ENCODE measurements at regions not wholly inside any gene's neighbourhood (a gene's known extent, or its start where the extent isn't known, plus 50 kb on each side); places are given as distances from the start of the nearest gene placed in this dataset.

DNA sequence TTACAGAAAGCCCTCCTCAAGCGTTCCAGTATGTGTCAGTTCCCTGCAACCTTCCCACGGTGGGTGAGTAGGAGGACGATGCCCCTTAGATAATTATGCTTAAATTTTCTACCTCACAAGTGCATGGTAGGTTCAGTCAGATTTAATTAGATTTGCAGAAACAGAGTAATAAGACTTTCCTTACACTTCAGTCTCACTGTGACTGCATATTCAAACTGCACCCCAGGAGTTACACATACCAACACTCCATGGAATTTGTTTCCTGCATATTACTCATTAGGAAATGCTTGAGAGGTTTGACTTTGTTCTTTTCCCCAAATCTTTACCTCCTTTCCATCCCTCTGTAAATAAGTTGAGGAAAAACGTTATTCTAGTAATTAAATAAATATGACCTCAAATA lies 108.8 kb downstream of the ARRDC4 start:
- Histone ChIP-seq H3K4me2 (ENCODE audit: low read length) (no peak overlapping the region), H3K27ac (ENCODE audit: low read depth, low read length) (no peak overlapping the region), H4K20me1 (ENCODE audit: insufficient read depth) (no peaks in the 10 kb centered on the region), H3K4me3 (replicated peaks in 1 of 2; ENCODE audit: low read depth in 1 of 2, low read length in 2 of 2) (no peak overlapping the region), H2AFZ (ENCODE audit: low read depth, low read length, poor library complexity, severe bottlenecking) (no peak overlapping the region), H3K9me3 (ENCODE audit: control insufficient read depth in 1 of 2, insufficient read depth in 1 of 2, low read depth in 1 of 2, low read length in 2 of 2) (no peaks in the 10 kb centered on the region), H3K36me3 (ENCODE audit: control insufficient read depth in 1 of 2, insufficient read depth in 2 of 2, low read length in 2 of 2) (no peaks in the 10 kb centered on the region), H3K9me2 (ENCODE audit: insufficient read depth) (no peaks in the 10 kb centered on the region), H3K79me2 (ENCODE audit: insufficient read depth, low read length) (no peaks in the 10 kb centered on the region), H3K4me1 (ENCODE audit: control insufficient read depth in 1 of 2, insufficient read depth in 2 of 2, low read length in 2 of 2) (no peaks in the 10 kb centered on the region), H3K9ac (ENCODE audit: low read length) (no peak overlapping the region), H3K27me3 (ENCODE audit: insufficient read depth, low read length) (0 out of 2 replicates have a peak, but pooled peaks cover 16% of the 10 kb centered on the region)
- CTCF ChIA-PET, result no interaction called here
- RAD21 ChIA-PET (ENCODE audit: low non-redundant PET in 1 of 2, low total read pairs in 2 of 2, uncharacterized antibody in 2 of 2, unreplicated experiment in 2 of 2), result no interaction called here
- ATAC-seq, result no peak
- intact Hi-C loops (cut with micrococcal nuclease), result no loop called here
- no peak for TF ChIP-seq SP1 (IDR thresholded peaks at IDR 0.05; ENCODE audit: low read depth)
- no peak for TF ChIP-seq SRF (IDR thresholded peaks at IDR 0.05; ENCODE audit: low read depth)
- TF ChIP-seq POLR2A (IDR thresholded peaks at IDR 0.05; ENCODE audit: borderline replicate concordance, extremely low read depth, insufficient read depth, insufficient read length), result no peak
- TF ChIP-seq FOSL1 (IDR thresholded peaks at IDR 0.05; ENCODE audit: low read depth), result no peak
- TF ChIP-seq EGR1 (IDR thresholded peaks at IDR 0.05; ENCODE audit: low read depth), result no peak
- no peak for DNase-seq (ENCODE audit: low read depth, low spot score)
- POLR2A ChIA-PET, result no interaction called here
- BruUV-seq (replicated peaks), result no TSS peak

DNA sequence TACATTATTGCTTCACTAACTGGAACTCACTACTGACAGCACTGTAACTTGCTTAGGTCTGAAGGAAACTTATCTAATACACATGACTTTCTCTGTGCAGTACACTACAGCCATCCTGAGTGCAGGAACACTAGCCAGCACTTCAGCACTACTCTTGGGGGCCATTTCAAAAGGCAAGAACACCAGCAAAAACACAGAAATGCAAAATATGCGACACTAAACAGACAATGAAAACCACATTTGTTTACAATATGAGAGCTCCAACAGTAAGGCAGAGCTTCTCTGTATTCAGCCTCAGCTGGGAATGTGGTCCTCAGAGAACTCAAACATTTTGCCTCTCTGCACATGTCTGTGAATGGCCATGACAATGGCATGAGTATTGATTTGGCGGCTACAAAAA lies 109.6 kb downstream of the ARRDC4 start:
- DNase-seq (ENCODE audit: low read depth, low spot score), result no peak
- no peak for ATAC-seq
- 0 out of 2 replicates have a peak, but pooled peaks cover 16% of the 10 kb centered on the region for H3K27me3 ChIP-seq (ENCODE audit: insufficient read depth, low read length)
- no peak overlapping the region for H3K27ac ChIP-seq (ENCODE audit: low read depth, low read length)
- H3K9me3 ChIP-seq (ENCODE audit: control insufficient read depth in 1 of 2, insufficient read depth in 1 of 2, low read depth in 1 of 2, low read length in 2 of 2), result no peaks in the 10 kb centered on the region
- H3K9ac ChIP-seq (ENCODE audit: low read length), result no peak overlapping the region
- H3K4me1 ChIP-seq (ENCODE audit: control insufficient read depth in 1 of 2, insufficient read depth in 2 of 2, low read length in 2 of 2), result no peaks in the 10 kb centered on the region
- H3K4me2 ChIP-seq (ENCODE audit: low read length), result no peak overlapping the region
- no peaks in the 10 kb centered on the region for H3K36me3 ChIP-seq (ENCODE audit: control insufficient read depth in 1 of 2, insufficient read depth in 2 of 2, low read length in 2 of 2)
- CTCF ChIA-PET, result no interaction called here
- no TSS peak for BruUV-seq (replicated peaks)
- TF ChIP-seq EGR1 (IDR thresholded peaks at IDR 0.05; ENCODE audit: low read depth) (no peak), POLR2A (IDR thresholded peaks at IDR 0.05; ENCODE audit: borderline replicate concordance, extremely low read depth, insufficient read depth, insufficient read length) (no peak), YY1 (IDR thresholded peaks at IDR 0.05; ENCODE audit: extremely low read depth, insufficient replicate concordance, low read depth, low read length) (no peak), SP1 (IDR thresholded peaks at IDR 0.05; ENCODE audit: low read depth) (no peak), EZH2 (IDR thresholded peaks at IDR 0.05) (no peak), SIN3A (IDR thresholded peaks at IDR 0.05; ENCODE audit: low read depth) (no peak), ELF1 (IDR thresholded peaks at IDR 0.05; ENCODE audit: borderline replicate concordance, low read depth) (no peak)
- TF ChIP-seq, protein P1, sequence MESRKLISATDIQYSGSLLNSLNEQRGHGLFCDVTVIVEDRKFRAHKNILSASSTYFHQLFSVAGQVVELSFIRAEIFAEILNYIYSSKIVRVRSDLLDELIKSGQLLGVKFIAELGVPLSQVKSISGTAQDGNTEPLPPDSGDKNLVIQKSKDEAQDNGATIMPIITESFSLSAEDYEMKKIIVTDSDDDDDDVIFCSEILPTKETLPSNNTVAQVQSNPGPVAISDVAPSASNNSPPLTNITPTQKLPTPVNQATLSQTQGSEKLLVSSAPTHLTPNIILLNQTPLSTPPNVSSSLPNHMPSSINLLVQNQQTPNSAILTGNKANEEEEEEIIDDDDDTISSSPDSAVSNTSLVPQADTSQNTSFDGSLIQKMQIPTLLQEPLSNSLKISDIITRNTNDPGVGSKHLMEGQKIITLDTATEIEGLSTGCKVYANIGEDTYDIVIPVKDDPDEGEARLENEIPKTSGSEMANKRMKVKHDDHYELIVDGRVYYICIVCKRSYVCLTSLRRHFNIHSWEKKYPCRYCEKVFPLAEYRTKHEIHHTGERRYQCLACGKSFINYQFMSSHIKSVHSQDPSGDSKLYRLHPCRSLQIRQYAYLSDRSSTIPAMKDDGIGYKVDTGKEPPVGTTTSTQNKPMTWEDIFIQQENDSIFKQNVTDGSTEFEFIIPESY (IDR thresholded peaks at IDR 0.05; ENCODE audit: extremely low read depth, insufficient replicate concordance, low read length), result no peak
- TF ChIP-seq, protein P2, sequence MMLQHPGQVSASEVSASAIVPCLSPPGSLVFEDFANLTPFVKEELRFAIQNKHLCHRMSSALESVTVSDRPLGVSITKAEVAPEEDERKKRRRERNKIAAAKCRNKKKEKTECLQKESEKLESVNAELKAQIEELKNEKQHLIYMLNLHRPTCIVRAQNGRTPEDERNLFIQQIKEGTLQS (IDR thresholded peaks at IDR 0.05), result no peak
- intact Hi-C loops (cut with micrococcal nuclease), result no loop called here
- no peak overlapping the region for H3K4me3 ChIP-seq (replicated peaks in 1 of 2; ENCODE audit: low read depth in 1 of 2, low read length in 2 of 2)
- no peaks in the 10 kb centered on the region for H4K20me1 ChIP-seq (ENCODE audit: insufficient read depth)
- H2AFZ ChIP-seq (ENCODE audit: low read depth, low read length, poor library complexity, severe bottlenecking), result no peak overlapping the region
- H3K79me2 ChIP-seq (ENCODE audit: insufficient read depth, low read length), result no peaks in the 10 kb centered on the region
- RAD21 ChIA-PET (ENCODE audit: low non-redundant PET in 1 of 2, low total read pairs in 2 of 2, uncharacterized antibody in 2 of 2, unreplicated experiment in 2 of 2), result no interaction called here
- no peaks in the 10 kb centered on the region for H3K9me2 ChIP-seq (ENCODE audit: insufficient read depth)
- POLR2A ChIA-PET, result no interaction called here
